ENCODE measurements at regions not wholly inside any gene's neighbourhood (a gene's known extent, or its start where the extent isn't known, plus 50 kb on each side); places are given as distances from the start of the nearest gene placed in this dataset.
"Not testable (repeated sequence)": the region's sequence is repeated elsewhere in the genome, so short reads cannot be mapped to it uniquely, and the experiment has no call there.

DNA sequence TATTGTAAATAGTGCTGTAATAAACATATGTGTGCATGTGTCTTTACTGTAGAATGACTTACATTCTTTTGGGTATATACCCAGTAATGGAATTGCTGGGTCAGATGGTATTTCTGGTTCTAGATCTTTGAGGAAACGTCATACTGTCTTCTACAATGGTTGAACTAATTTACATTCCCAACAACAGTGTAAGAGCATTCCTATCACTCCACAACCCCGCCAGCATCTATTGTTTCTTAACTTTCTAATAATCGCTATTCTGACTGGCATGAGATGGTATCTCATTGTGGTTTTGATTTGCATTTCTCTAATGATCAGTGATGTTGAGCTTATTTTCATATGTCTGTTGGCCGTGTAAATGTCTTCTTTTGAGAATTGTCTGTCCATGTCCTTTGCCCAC lies 873.8 kb upstream of the ACVR2A start:
- not testable (repeated sequence) for DNase-seq (ENCODE audit: low spot score)

DNA sequence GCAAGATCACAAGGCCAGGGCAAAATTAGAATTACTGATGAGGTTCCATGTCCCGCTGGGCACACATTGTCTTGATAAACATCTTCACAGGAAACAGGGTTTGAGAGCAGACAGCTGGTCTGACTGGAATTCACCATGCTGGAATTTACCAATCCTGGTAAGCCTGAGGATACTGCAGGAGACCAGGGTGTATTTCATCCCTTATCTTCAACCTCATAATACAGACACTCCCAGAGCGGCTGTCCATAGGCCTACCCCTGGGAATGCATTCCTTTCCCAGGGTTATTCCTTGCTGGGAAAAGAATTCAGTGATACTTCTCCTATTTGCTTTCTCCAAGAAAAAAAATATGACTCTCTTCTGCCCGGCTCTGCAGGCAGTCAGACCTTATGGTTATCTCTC lies 875.1 kb upstream of the ACVR2A start:
- DNase-seq (ENCODE audit: low spot score), result not testable (repeated sequence)

DNA sequence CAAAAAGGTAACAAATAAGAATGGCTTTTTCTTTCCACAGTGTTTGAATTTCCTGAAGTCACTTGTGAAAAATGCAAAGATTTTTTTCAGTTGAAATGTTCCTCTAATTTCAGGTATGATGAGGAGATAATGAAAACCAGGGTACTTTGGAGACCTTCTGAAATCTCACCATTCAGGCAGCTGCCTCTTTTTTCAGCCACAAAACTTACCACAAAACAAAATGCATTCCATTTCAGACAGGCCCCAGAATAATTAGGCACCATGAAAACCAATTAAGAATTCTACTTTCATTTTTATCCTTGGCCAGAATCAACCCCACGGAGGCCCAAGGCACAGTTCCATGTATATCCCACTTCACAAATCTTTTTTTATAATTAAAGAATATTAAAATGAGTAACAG lies 880.3 kb upstream of the ACVR2A start:
- no peak for DNase-seq (ENCODE audit: low spot score)

DNA sequence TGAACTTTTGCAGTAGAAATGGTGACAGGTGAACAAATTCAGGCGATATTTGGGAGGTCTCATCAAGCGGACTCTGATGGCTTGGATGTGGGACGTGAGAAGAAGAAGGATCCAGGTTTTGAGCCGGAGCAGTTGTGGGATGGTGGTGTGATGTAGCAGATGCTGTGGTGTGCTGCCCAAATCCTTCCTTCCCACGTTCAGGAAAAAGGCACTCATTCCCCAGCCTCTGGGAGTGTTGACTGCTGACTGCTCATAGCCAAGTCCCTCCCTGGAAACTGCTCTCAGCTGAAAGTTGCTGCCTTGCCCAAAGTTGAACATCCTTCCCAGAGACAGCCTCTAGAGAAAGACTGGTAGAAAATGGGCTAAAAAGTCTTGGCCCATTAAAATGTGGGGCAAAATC lies 890.3 kb upstream of the ACVR2A start:
- no peak for DNase-seq (ENCODE audit: low spot score)

DNA sequence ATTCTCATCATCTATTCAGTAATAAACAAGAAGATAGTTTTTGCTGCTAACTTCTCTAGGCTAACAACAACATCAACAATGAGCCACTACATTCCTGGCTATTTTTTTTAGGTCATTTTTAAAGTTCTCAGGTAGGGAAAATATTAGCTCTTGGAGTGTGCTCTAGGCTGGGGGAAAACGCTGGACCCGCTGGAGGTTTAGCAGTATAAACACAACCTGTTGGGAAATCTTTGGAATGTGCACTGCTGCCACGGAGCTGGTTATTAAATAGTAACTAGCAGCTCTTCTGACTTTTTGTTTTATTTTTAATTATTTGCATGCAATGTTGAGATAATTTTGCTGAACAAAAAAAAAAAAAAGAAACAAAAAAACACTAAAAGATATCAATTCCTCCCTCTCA lies 892.1 kb upstream of the ACVR2A start:
- peak; percentile 21 for DNase-seq (ENCODE audit: low spot score)

DNA sequence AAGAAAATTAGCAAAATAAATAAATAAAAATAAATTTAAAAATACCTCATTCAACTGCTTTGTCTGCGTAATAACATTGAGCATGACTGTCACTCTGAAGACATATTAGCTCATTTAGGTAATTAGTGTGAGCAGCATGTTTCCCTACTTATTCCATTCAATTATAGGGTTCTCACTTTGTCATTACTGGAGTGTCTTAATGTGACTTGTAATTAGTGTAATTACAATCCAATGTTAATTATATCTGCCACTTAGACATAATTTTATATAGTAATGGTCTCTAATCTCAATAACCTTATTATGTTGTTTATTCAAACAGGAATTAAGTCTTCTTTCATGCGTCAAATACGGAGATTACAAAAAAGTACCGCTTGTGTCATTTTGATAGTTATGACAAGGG lies 893.9 kb upstream of the ACVR2A start:
- DNase-seq (ENCODE audit: low spot score), result no peak

DNA sequence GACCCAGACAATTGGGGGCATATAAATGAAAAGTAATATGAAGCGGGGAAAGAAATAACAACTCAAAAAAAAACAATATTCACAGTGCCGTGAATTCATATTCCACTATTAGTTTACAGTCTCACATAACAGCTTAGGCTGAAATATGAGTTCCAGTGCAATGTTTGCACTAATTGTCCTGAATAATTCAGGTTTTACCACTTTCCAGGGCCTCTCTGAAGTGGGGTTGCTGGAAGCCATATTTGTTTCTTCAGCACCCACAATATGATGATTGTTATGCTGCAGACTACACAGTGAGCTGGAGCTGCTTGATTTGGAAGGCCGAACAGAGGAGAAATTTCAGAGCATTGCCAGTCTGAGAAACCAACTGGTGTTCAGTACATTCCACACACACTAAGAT lies 894.5 kb upstream of the ACVR2A start:
- DNase-seq (ENCODE audit: low spot score), result no peak

DNA sequence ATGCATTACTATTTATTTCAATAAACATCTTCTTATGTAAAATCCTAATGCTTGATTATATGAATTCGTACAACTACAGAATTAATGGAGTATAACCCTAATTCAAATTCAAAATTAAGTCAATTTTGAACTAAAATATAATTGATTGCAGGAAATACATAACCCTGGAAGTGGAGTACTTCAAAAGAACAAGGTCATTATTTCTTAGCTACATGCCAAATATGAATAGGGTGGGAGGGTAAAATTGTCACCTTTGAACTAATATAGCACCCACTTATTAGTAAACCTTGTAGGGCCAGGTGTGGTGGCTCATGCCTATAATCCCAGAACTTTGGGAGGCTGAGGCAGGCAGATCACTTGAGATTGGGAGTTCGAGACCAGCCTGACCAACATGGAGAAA lies 895.4 kb upstream of the ACVR2A start:
- no peak for DNase-seq (ENCODE audit: low spot score)

DNA sequence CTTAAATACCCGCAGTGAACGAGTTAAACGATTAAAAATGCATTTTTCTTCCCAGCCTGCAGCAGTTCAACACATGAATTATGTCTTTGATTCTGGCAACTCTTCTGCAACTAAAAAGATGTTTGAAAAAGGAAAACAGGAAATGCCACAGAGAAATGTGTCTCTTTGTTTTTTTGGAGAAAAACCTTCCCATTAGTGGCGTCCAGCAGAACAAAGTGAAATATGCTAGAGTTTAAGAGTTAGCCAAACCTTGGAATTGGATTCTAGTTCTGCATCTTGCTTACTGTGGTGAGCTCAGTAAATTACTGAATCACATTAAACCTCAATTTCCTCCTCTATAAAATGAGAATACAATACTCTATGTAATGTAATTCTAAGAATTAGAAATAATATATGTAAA lies 900.2 kb upstream of the ACVR2A start:
- DNase-seq (ENCODE audit: low spot score), result no peak

DNA sequence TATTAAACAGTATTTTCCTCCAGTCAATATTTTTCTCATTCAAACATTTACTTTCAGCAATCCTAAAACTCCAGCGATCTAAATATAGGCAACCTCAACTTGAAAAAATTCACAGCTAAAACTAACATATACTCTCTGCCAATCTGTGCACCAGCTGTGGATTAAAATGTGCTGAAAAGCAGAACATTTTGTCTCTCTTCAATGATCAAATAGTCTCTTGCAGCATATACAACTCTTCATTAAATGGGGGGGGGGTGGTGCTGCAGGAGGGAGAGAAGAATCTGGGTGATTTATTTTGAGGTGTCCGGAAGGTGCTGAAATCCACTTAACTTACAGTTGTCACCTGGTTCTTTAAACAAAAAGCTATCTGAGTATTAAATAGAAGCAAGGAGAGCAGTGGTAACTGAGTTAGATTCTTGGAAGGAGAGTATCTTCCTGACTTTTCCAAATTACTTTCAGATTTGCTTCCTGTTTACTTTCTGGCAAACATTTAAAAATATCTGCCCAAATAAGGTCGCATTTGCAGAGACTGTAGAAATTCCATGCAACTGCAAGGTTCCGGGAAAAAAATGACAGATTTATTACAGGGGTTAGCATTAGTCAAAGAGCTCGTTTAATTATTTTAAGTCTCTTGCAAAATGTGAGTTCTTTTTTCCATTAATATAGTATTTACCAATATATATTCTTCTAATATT lies 904.7 kb upstream of the ACVR2A start:
- no peak for DNase-seq (ENCODE audit: low spot score)

DNA sequence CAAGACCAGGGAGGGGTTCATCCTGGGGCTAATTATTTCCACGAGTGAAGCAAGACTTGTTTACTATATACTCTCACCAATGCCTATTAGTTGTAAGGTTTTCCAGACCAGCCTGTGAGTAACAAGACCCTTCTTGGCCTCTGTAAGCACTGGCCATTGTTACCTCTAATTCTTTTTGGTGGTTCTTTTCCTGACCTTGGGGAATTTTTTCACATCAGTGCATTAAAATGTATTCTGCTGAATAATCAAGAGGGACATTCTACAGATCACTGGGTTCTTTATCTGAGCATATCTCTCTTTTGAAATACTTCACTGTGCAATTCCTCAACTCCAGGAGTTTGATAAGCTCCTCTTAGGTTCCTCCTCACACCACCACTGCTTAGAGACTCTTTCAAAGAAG lies 909.9 kb upstream of the ACVR2A start:
- no peak for DNase-seq (ENCODE audit: low spot score)

DNA sequence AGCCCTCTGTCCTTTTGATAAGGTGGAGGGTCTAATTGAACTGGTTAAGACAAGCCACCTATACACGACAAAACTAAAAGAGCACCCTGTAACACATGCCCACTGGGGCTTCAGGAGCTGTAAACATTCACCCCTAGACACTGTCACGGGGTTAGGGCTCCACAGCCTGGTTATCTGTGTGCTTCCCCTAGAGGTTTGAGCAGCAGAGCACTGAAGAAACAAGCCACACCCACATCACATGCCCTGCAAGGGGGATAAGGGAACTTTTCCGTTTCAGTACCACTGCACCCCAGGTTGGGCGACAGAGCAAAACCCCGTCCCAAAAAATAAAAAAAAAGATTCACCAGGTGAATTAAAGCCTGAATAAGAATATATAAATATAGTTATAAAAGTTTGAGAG lies 913.7 kb upstream of the ACVR2A start:
- no peak for DNase-seq (ENCODE audit: low spot score)

DNA sequence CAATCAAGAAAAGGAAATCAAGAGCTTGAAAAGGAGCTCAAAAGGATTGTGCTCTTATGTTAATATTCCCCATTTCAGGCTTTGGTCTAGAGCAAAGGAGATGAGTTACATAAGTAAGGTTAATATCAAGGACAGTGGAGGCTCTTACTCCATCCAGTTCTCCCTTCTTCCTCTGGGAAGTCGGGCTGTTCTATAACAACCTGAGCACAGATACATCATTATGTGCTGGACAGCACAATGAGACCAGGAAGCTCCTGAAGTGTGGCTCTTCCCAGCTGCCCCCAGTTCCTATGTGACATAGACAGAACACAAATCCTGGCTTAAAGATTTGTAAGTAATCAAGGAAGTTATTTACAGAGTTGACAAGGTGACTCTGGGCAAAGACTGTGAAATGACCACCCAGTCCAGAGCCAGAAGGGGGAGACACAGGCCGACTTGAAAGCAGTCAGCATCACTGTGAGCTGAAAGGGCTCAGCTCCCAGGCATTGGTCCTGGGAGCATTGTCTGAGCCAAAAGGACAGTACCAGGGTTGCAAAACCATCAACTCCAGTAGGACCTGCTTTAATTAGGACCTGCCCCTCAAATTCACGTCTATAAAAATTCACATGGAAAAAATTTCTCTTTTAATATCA lies 917.6 kb upstream of the ACVR2A start:
- DNase-seq (ENCODE audit: low spot score), result peak; percentile 10

DNA sequence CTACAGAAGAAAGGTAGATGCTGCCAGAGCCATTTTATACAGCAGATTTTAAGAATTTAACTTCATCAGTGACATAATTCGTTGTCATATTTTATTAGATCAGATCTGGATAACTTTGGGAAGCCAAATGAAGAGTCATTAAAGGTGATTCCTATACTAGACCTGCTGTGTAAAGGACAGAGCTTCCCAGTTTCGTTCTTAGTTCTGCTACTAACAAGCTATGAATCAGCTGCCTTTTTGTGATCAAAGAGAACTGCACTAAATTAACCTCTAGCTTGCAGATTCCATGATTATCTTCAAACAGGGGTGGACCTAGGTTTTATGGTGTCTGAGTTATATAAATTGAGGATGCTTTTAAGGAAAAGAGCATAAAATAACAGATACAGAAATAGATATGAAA lies 926.5 kb upstream of the ACVR2A start:
- DNase-seq (ENCODE audit: low spot score), result no peak

DNA sequence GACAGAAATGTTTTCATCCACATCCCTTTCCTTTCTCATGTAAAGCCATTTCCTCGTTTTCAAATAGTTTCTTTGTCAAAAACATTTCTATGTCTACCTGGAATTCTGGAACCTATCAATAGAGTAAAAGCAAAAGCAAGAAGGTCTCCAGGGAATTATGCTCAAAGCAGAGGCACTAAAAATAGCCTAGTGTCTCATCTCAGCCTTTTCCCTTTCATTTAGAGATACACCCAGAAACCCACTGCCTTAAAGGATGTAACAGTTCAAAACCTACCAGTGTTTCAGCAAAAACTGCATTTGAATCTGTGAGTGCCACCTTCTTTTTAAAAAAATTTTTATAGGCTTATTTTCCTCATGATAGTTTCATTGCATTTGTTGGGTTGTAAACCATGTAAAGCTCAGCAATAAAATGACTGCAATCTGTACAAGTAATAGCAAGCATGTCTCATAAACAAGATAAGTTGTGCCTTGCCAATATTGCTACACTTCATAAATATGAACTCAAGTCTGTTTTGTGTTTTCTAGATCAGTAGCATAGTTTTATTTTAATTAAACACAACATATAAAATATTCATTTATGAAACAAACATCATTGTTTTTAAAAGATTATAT lies 927.3 kb upstream of the ACVR2A start:
- no peak for DNase-seq (ENCODE audit: low spot score)

DNA sequence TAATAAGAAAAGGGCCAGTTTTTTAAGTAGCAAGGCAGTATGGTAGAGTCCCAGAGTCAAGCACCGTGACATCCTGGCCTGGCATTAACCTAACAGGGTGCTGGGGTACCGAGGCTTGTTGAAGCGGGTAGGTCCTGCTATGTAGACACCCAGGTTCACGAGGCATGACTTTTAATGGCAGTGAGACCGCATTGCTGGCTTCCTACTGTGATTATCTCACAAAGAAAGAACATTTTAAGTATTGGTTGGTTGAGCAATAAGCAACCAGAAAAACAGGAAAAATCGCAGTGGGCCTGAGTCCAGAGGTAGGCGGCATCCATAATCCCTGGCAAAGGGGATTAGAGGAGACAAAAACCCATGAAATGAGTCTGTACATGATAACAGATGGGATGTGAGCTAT lies 927.9 kb upstream of the ACVR2A start:
- no peak for DNase-seq (ENCODE audit: low spot score)

DNA sequence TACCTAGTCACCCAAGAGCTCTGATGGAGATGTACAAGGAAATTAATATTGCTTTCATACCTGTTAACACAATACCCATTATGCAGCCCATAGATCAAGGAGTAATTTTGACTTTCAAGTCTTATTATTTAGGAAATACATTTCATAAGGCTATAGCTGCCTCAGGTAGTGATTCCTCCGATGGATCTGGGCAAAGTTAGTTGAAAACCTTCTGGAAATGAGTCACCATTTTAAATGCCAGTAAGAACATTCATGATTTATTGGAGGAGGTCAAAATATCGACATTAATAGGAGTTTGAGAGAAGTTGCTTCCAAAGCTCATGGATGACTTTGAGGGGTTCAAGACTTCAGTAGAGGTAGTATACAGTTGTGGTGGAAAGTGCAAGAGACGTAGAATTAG lies 931.4 kb upstream of the ACVR2A start:
- no peak for DNase-seq (ENCODE audit: low spot score)

DNA sequence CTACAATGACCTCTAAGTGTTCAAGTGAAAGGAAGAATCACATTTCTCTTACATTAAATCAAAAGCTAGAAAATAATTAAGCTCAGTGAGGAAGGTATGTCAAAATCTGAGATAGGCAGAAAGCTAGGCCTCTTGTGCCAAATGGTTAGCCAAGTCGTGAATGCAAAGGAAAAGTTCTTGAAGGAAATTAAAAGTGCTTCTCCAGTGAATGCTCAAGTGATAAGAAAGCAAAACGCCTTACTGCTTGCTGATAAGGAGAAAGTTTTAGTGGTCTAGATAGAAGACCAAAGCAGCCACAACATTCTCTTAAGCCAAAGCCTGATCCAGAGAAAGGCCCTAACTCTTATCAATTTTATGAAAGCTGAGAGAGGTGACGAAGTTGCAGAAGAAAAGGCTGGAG lies 932.3 kb upstream of the ACVR2A start:
- no peak for DNase-seq (ENCODE audit: low spot score)

DNA sequence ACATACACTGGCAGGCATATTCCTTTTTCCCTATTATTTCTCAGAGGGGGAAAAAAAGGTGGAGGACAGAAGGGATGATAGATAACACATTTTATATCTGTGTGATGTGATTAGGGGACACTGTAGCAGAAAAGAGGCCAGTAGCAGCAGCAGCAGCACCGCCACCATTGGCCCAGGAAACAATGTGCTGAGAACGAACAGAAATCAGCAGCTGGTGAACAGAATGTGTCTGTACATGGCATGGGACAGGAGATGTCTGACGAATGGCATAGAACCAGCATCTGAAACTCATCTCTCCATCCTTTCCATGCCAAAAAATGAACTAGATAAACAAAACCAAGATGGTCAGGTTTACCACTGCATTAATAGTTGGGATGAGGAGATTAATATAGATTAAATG lies 936.1 kb upstream of the ACVR2A start:
- DNase-seq (ENCODE audit: low spot score), result no peak

DNA sequence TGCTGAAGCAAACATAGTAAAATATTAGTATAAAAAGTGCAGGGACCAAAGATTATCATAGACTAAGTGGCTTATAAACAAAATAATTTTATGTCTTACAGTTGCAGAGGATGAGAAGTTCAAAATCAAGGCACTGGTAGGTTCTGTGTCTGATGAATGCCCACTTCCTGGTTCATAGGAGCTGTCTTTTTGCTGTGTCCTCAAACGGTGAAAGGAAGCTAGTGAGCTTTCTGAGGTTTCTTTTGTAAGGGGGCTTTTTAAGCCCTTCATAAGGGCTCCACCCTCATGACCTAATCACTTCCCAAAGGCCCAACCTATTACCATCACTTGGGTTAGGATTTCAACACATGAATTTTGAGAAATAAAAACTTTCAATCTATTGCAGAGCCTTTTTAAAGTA lies 946.7 kb upstream of the ACVR2A start:
- no peak for DNase-seq (ENCODE audit: low spot score)

DNA sequence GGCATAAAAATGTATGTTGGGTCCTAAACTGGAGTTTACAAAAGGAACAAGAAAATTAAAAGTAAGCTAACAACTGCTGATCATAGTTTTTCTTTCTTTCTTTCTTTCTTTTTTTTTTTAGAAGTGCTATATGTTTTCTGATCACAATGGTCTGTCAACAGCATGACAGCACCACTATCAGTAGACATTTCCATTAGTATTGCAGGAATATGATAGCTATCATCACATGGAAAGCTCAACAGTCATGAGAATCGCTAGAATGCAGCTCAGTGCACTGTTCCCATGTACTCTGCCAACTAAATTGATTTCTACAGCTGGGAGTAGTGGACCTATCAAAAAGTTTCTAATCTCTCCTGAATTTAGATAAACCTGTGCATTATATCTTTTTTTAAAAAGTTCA lies 950.3 kb upstream of the ACVR2A start:
- DNase-seq (ENCODE audit: low spot score), result no peak

DNA sequence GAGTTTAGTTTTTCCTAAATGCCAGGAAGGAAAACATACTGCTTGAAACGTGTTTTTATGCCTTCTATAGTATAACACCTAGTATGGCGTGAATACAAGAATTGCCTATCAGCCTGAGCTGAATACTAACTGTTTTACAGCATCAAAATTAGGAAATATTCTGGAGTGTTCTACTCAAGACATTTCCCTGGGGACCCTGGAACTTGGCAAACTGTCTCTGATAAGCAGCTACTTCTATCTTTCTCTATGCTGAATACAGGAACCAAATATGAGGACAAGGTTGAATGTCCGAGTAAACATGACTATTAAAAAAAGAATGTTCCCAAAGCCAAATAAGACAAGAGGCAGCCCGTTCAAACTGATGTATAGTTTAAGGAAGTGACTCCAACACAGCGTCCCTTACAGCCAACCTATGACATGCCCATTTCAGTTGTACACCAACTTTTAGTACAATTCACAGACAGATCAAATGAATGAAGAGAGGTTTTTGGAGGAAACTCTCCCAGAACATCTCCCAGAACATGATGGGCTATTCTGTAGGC lies 951.3 kb upstream of the ACVR2A start:
- no peak for DNase-seq (ENCODE audit: low spot score)

DNA sequence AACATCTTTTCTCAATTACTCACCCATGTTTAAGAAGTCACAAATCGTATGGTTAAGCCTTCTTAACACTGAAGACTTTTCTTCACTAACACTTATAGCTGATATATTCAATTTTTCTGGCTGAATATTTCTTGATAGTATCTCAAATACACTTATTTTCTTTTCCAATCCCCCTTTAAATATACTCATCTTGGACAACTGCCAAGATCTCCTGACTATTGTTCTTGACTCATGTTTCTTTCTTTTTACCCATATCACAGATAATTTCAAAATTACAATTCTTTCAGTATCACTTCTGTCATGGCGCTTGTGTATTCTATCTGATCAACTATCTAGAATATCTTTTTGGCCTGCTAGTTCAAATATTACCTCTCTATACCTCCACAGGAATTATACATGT lies 954.3 kb upstream of the ACVR2A start:
- no peak for DNase-seq (ENCODE audit: low spot score)

DNA sequence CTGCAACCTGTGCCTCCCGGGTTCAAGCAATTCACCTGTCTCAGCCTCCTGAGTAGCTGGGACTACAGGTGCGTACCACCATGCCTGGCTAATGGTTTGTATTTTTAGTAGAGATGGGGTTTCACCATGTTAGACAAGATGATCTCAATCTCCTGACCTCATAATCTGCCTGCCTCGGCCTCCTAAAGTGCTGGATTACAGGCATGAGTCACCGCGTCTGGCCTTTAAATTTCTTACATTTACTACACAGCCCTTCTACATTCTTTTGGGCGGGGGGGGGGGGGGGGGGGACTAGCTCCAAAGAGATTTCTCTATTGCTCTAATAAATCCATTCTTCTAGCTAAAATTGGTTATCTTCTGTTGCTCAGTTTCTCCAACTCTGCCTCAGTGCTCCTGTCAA lies 964.9 kb upstream of the ACVR2A start:
- DNase-seq (ENCODE audit: low spot score), result no peak
